ENCODE measurements at regions not wholly inside any gene's neighbourhood (a gene's known extent, or its start where the extent isn't known, plus 50 kb on each side); places are given as distances from the start of the nearest gene placed in this dataset.
"Not testable (repeated sequence)": the region's sequence is repeated elsewhere in the genome, so short reads cannot be mapped to it uniquely, and the experiment has no call there.

- DNase-seq (ENCODE audit: low read depth): no peak
Measured at GRCh38 chr7:409339-410281, 110.0 kb downstream of the PDGFA start.

GRCh38 chr7:410395-410910, 109.2 kb downstream of the PDGFA start:
- DNase-seq (ENCODE audit: low read depth): no peak

- DNase-seq (ENCODE audit: low read depth): not testable (repeated sequence)
Measured at GRCh38 chr7:411116-411515, 108.5 kb downstream of the PDGFA start.

GRCh38 chr7:411677-412312, 107.9 kb downstream of the PDGFA start:
- no peak for DNase-seq (ENCODE audit: low read depth)

- DNase-seq (ENCODE audit: low read depth): no peak
Measured at GRCh38 chr7:412313-412710, 107.3 kb downstream of the PDGFA start.

- no peak for DNase-seq (ENCODE audit: low read depth)
Measured at GRCh38 chr7:414681-415560, 104.7 kb downstream of the PDGFA start.

- no peak for DNase-seq (ENCODE audit: low read depth)
Measured at GRCh38 chr7:415646-416525, 103.8 kb downstream of the PDGFA start.

GRCh38 chr7:416761-417624, 102.7 kb downstream of the PDGFA start:
- no peak for DNase-seq (ENCODE audit: low read depth)

- DNase-seq (ENCODE audit: low read depth): no peak
Measured at GRCh38 chr7:417625-417889, 102.1 kb downstream of the PDGFA start.

- no peak for DNase-seq (ENCODE audit: low read depth)
Measured at GRCh38 chr7:417973-418601, 101.6 kb downstream of the PDGFA start.

GRCh38 chr7:418636-419280, 100.9 kb downstream of the PDGFA start:
- no peak for DNase-seq (ENCODE audit: low read depth)

GRCh38 chr7:420142-421093, 99.2 kb downstream of the PDGFA start:
- DNase-seq (ENCODE audit: low read depth): no peak

- DNase-seq (ENCODE audit: low read depth): no peak
Measured at GRCh38 chr7:421136-421991, 98.3 kb downstream of the PDGFA start.

GRCh38 chr7:422191-422885, 97.3 kb downstream of the PDGFA start:
- DNase-seq (ENCODE audit: low read depth): no peak

- DNase-seq (ENCODE audit: low read depth): no peak
Measured at GRCh38 chr7:422886-423225, 96.8 kb downstream of the PDGFA start.

- no peak for DNase-seq (ENCODE audit: low read depth)
Measured at GRCh38 chr7:423312-424260, 96.1 kb downstream of the PDGFA start.
